Neural cell (in vitro differentiated cells): ENCODE measurements at regions not wholly inside any gene's neighbourhood (a gene's known extent, or its start where the extent isn't known, plus 50 kb on each side); places are given as distances from the start of the nearest gene placed in this dataset.

Experiments used
- H2AFZ ChIP-seq: fragments of 200-600, 300-800 bp; sonication (generic), shearing (Covaris generic); 2 replicates; pipeline ENCODE4 v1.6.0; 2014; ENCODE audit warnings: low read depth, mild to moderate bottlenecking, antibody characterized with exemption, low read length, moderate library complexity
- H3F3A ChIP-seq: fragments of 200-600 bp; shearing (Covaris generic); 2 replicates; pipeline ENCODE4 v1.6.1; 2016; ENCODE audit warnings: mild to moderate bottlenecking, moderate library complexity, mixed read lengths, antibody characterized with exemption, low read length; ENCODE audit not compliant: insufficient read depth, poor library complexity, severe bottlenecking
- H3K27ac ChIP-seq: fragments of 200-600, 300-800 bp; sonication (generic), shearing (Covaris generic); 2 replicates; pipeline ENCODE4 v1.5.1; 2014; ENCODE audit warnings: mild to moderate bottlenecking, low read length, moderate library complexity
- H3K27me3 ChIP-seq: fragments of 300-800, 200-600 bp; sonication (generic), shearing (Covaris generic); 2 replicates; pipeline ENCODE4 v1.6.0; 2014; ENCODE audit warnings: mild to moderate bottlenecking, low read depth, low read length, moderate library complexity; ENCODE audit not compliant: insufficient read depth
- H3K36me3 ChIP-seq: fragments of 300-800, 200-600 bp; sonication (generic), shearing (Covaris generic); 2 replicates; pipeline ENCODE4 v1.5.1; 2014; ENCODE audit warnings: mild to moderate bottlenecking, antibody characterized with exemption, low read length, moderate library complexity; ENCODE audit not compliant: insufficient read depth
- H3K4me2 ChIP-seq: fragments of 300-800, 200-600 bp; sonication (generic), shearing (Covaris generic); 2 replicates; pipeline ENCODE4 v1.6.0; 2014; ENCODE audit warnings: mild to moderate bottlenecking, low read length
- H3K4me3 ChIP-seq: fragments of 300-800, 200-600 bp; sonication (generic), shearing (Covaris generic); 2 replicates; pipeline ENCODE4 v1.5.1; 2014; ENCODE audit warnings: mild to moderate bottlenecking, low read length, moderate library complexity
- H3K79me2 ChIP-seq: fragments of 200-600 bp; shearing (Covaris generic); replicated peaks from 2 replicates; pipeline ENCODE4 v1.6.0; 2014; ENCODE audit warnings: mild to moderate bottlenecking, low read length, moderate library complexity; ENCODE audit not compliant: insufficient read depth
- H3K9ac ChIP-seq: fragments of 300-800, 200-600 bp; sonication (generic), shearing (Covaris generic); 2 replicates; pipeline ENCODE4 v1.6.1; 2016; ENCODE audit warnings: mild to moderate bottlenecking, low read length, mixed read lengths
- H3K9me2 ChIP-seq: fragments of 200-600 bp; shearing (Covaris generic); 2 replicates; pipeline ENCODE4 v1.6.1; 2016; ENCODE audit warnings: mild to moderate bottlenecking, low read length, mixed read lengths; ENCODE audit not compliant: insufficient read depth
- H3K9me3 ChIP-seq: fragments of 200-600, 300-800 bp; sonication (generic), shearing (Covaris generic); 2 replicates; pipeline ENCODE4 v1.6.1; 2016; ENCODE audit warnings: mild to moderate bottlenecking, mixed run types, low read length, moderate library complexity, mixed read lengths
- H4K20me1 ChIP-seq: fragments of 200-600 bp; shearing (Covaris generic); 2 replicates; pipeline ENCODE4 v1.6.1; 2016; ENCODE audit warnings: mild to moderate bottlenecking, mixed run types; ENCODE audit not compliant: insufficient read depth
- CTCF ChIP-seq: fragments of 450-650 bp; IDR thresholded peaks from 2 replicates; pipeline ENCODE4 v1.5.1; 2014; ENCODE audit warnings: antibody characterized with exemption, mild to moderate bottlenecking, moderate library complexity; ENCODE audit not compliant: poor library complexity, severe bottlenecking
- EP300 ChIP-seq: fragments of 450-650 bp; conservative IDR thresholded peaks from 2 replicates; pipeline ENCODE4 v1.6.1; 2014; ENCODE audit warnings: antibody characterized with exemption, mild to moderate bottlenecking, moderate library complexity; ENCODE audit not compliant: poor library complexity, severe bottlenecking
- EZH2 ChIP-seq: fragments of 200-600, 300-800 bp; shearing (Covaris generic), sonication (generic); IDR thresholded peaks from 2 replicates; pipeline ENCODE4 v1.6.1; 2014; ENCODE audit warnings: antibody characterized with exemption, low read length, borderline replicate concordance, mild to moderate bottlenecking; ENCODE audit not compliant: insufficient read depth, poor library complexity, severe bottlenecking
- MXI1 ChIP-seq: fragments of 450-650 bp; conservative IDR thresholded peaks from 2 replicates; pipeline ENCODE4 v1.6.1; 2014; ENCODE audit warnings: antibody characterized with exemption, mild to moderate bottlenecking; ENCODE audit not compliant: poor library complexity, severe bottlenecking
- POLR2AphosphoS5 ChIP-seq: IDR thresholded peaks from 2 replicates; pipeline ENCODE4 v1.6.1; 2012
- RAD21 ChIP-seq: fragments of 450-650 bp; conservative IDR thresholded peaks from 2 replicates; pipeline ENCODE4 v1.6.1; 2014; ENCODE audit warnings: antibody characterized with exemption, mild to moderate bottlenecking, moderate library complexity
- REST ChIP-seq: IDR thresholded peaks from 2 replicates; pipeline ENCODE4 v1.6.1; 2012; ENCODE audit warnings: borderline replicate concordance
- SMC3 ChIP-seq: fragments of 450-650 bp; conservative IDR thresholded peaks from 2 replicates; pipeline ENCODE4 v1.6.1; 2014; ENCODE audit warnings: antibody characterized with exemption, mild to moderate bottlenecking, moderate library complexity; ENCODE audit not compliant: poor library complexity
- TAF1 ChIP-seq: IDR thresholded peaks from 2 replicates; pipeline ENCODE4 v1.6.1; 2012; ENCODE audit warnings: low read depth

GRCh38 chr12:92290350-92290695 lies 144.7 kb upstream of the BTG1 start:
- no peaks in the 10 kb centered on the region for H3K27me3 ChIP-seq
- H3K4me2 ChIP-seq, result no peak overlapping the region
- no peaks in the 10 kb centered on the region for H3K79me2 ChIP-seq
- H2AFZ ChIP-seq, result no peak overlapping the region
- H3K9ac ChIP-seq, result no peak overlapping the region
- no peaks in the 10 kb centered on the region for H3F3A ChIP-seq
- H3K9me2 ChIP-seq, result no peaks in the 10 kb centered on the region
- no peak overlapping the region for H3K4me3 ChIP-seq
- H4K20me1 ChIP-seq, result no peaks in the 10 kb centered on the region
- no peaks in the 10 kb centered on the region for H3K36me3 ChIP-seq
- TF ChIP-seq POLR2AphosphoS5 (no peak), REST (no peak), CTCF (no peak)
- no peaks in the 10 kb centered on the region for H3K9me3 ChIP-seq
- H3K27ac ChIP-seq, result no peak overlapping the region

DNA sequence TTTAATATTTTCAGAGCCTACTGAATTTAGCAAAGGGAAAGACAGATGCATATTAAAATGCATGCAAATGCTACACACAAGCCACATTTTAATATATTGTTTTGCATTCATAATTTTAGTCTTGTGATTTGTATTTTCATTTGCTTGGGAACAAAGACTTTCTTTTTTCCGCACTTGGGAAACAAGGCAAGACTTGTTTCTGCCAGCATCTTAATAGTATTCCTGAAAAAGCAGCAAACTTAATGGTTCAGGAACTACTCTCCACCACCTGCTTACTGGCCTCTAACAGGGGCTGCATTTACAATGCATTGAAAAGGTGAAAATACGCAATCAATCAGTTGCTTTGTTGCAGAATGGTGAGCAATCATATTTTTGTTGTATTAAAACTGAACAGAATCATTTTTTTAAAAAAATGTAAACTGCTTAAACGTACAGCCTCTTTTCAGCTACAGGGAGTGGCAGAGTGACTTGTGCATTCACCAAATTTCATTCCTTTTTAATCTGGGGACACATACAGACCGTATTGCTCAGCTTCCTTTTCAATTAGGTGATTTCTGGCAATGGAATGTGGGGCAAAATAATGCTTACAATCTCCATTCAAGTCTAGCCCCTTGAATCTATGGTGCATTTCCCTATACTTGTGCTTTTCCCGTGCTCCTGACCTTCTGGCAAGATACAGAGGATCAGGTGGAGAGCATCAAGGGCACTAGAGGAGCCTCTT lies 144.1 kb upstream of the BTG1 start:
- H3K9ac ChIP-seq, result no peak overlapping the region
- no peak overlapping the region for H3K4me2 ChIP-seq
- H4K20me1 ChIP-seq, result no peaks in the 10 kb centered on the region
- H3K27me3 ChIP-seq, result no peaks in the 10 kb centered on the region
- H3K4me3 ChIP-seq, result no peak overlapping the region
- no peaks in the 10 kb centered on the region for H3K79me2 ChIP-seq
- H3F3A ChIP-seq, result no peaks in the 10 kb centered on the region
- H2AFZ ChIP-seq, result no peak overlapping the region
- TF ChIP-seq POLR2AphosphoS5 (no peak), SMC3 (no peak), CTCF (no peak), MXI1 (no peak), TAF1 (no peak), EP300 (no peak), RAD21 (no peak), REST (no peak), EZH2 (no peak)
- no peaks in the 10 kb centered on the region for H3K36me3 ChIP-seq
- no peaks in the 10 kb centered on the region for H3K9me3 ChIP-seq
- no peaks in the 10 kb centered on the region for H3K9me2 ChIP-seq
- H3K27ac ChIP-seq, result no peak overlapping the region
